Activated gamma-delta T cell treated with anti-CD3 and anti-CD28 coated beads, Interleukin-2, amount 50 U/mL, for 16 hours (primary cell): ENCODE measurements at regions not wholly inside any gene's neighbourhood (a gene's known extent, or its start where the extent isn't known, plus 50 kb on each side); places are given as distances from the start of the nearest gene placed in this dataset.
"Not testable (repeated sequence)": the region's sequence is repeated elsewhere in the genome, so short reads cannot be mapped to it uniquely, and the experiment has no call there.

Experiments
- DNase-seq: peaks from one replicate; pipeline ENCODE4 v3.0.0-alpha.2; 2020; ENCODE audit warnings: low read depth

- no peak for DNase-seq
Observed at GRCh38 chr12:131391399-131391798, 319.5 kb upstream of the SFSWAP start.

GRCh38 chr12:131394752-131395151 is 316.1 kb upstream of the SFSWAP start:
- not testable (repeated sequence) for DNase-seq

DNA sequence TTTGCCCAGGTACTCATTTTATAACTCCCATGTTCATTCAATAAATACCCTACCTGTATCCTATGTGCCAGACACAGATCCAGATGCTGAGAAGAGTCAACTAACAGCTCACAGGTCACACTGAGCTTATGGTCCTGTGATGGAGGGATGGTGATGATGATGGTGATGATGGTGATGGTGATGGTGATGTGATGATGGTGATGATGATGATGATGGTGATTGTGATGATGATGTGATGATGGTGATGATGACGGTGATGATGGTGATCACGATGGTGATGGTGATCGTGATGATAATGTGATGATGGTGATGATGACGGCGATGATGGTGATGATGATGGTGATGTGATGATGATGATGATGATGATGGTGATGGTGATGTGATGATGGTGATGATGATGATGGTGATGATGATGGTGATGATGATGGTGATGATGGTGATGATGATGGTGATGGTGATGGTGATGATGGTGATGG is 315.6 kb upstream of the SFSWAP start:
- not testable (repeated sequence) for DNase-seq

DNA sequence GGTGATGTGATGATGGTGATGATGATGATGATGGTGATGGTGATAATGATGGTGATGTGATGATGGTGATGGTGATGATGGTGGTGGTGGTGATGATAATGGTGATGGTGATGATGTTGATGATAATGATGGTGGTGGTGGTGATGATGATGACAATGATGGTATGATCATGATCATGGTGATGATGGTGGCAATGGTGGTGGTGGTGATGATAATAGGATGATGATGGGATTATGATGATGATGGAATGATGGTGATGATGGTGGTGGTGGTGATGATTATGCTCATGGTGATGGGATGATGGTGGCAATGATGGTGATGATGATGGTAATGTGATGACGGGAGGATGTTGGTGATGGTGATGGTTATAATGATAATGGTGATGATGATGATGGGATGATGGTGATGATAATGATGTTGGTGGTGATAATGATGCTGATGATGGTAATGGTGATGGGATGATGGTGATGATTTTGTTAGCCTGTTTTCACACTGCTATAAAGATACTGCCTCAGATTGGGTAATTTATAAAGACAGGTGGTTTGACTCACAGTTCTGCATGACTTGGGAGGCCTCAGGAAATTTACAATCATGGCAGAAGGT is 314.8 kb upstream of the SFSWAP start:
- DNase-seq = no peak

- DNase-seq = no peak
Observed at GRCh38 chr12:131397493-131398181, 313.3 kb upstream of the SFSWAP start.

DNA sequence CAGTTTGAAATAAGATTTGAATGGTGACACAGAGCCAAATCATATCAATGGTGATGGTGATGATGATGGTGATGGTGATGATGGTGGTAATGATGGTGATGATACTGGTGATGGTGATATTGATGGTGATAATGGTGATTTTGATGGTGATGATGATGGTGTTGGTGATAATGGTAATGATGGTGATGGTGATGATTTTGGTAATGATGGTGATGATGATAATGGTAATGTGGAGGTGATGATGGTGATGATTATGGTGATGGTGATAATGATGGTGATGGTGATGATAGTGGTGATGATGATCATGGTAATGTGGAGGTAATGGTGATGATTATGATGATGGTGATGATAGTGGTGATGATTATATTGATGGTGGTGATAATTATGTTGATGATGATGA is 311.9 kb upstream of the SFSWAP start:
- no peak for DNase-seq

DNA sequence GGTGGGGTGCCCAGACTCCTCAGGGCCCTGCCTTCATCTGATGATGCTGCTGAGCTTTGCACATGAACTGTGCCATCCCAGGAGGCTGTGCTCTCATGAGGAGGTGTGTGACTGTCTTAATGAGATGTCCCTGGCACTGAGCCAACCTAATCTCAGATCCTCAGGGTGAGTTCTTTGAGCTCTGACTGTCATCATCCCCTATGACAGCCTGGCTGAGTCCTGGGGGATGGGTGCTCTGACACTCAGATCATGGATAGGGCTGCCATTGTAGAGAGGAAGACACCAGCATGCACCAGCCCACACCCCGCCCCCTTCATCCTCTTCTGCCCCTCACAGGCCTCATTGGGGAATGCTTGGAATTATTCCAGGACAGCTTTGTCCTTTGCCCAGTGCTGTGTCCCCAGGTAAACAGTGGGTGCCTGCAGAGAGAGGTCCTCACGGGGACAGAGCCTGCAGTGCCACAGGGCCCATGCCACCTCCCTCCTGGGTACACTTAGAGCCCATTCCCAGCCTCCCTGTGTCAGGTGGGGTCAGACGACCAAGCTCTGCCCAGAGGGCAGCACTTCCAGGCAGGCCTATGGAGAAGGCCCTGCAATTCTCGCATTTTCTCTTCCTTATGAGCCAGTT is 310.1 kb upstream of the SFSWAP start:
- DNase-seq = not testable (repeated sequence)

- DNase-seq = not testable (repeated sequence)
Observed at GRCh38 chr12:131401907-131402633, 308.8 kb upstream of the SFSWAP start.

DNA sequence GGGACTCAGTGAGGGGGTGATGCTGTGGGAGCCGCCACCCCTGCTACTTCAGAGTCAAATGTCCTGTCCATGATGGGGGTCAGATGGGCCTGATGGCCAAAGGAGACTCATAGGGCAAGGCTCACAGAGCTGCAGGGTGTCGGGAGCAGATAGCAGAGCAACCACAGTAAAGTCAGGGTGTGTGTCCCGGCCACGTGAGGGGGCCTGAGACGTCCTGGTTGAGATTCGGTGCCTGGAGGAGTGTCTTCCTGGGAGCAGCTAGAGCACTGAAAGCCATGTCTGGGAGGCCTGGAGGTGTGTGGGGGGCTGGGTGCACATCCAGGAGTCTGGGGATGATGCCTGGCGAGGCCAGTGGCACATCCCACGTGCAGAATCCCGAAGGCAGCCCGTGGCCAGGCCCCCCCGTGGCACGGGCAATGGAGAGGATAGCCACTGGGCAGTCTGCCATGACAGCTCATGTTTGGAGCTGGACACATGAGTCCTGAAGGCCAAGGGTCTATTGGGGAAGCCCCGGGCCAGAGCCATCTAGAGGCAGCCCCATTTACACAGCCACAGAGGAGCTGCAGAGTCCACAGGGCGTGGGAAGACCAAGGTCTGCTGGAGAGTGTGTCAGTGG is 308.0 kb upstream of the SFSWAP start:
- no peak for DNase-seq

DNA sequence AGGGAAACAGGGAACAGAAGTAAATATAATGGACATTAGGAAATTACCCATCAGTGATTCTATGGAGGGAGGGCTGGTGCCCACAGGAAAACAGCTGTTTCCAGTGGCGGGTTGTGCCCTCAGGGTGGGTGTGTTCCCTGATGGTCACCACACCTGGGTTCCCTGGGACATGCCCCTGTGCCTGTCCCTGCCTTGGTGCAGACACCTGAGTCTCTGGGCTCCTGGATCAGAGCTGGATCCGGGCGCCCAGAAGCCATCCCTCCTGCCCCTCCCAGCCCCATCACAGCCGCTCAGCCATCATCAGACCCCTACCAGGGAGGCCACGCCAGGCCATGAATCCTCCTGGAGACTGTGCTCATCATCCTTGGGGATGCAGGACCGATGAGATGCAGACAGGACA is 307.2 kb upstream of the SFSWAP start:
- DNase-seq = no peak

GRCh38 chr12:131404705-131405104 is 306.2 kb upstream of the SFSWAP start:
- DNase-seq = no peak

DNA sequence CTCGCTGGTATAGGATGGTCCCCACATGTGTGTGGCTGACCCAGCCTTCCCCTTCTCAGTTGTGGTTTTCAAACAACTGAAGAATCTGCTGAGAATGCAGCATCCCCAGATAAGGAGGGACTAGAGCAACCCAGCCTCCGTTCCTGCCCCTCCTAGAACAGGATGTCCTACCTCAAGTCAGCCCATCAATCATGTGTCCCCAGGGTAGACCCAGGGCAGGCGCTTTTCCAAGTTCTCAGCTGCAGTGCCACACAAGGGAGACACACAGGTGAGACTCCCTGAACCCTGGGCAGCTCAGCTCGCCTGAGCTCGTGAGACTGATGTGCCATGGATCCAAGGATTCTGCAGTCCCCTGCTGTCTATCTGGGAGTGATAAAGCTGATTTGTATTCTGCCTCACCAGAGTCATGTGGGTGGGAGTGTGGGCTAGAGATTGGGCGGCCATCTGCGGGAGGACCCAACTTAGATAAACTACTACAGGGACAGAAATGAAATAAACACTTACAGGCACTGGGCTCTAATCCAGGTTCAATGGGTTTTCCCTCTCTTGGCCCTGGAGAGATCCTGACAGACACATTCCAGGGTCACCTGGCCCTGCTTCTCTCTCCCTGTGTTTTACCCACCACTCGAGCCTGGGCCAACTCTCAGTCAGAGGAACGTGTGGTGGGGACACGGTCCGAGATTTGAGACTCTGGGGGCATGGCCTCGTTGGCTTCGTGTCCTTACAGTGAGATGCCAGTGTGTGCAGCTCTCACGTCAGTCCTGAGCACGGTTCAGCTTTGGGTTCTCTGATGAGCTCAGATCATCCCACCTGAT is 303.5 kb upstream of the SFSWAP start:
- no peak for DNase-seq

DNA sequence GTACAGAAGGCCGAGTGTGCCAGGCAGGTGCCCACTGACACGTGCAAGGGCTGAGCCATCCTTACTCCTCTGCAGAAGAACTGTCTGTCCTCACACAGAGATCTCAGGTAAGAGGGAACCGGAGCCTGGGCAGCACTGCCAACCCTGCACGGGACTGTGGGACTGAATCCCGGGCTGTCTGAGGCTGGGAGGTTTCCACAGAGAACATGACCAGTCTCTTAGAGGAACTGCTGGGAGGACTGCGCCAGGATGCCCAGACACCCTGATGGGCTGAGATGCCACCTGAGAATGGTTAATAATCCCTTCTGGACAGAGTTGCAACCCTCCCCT is 302.9 kb upstream of the SFSWAP start:
- DNase-seq = no peak

DNA sequence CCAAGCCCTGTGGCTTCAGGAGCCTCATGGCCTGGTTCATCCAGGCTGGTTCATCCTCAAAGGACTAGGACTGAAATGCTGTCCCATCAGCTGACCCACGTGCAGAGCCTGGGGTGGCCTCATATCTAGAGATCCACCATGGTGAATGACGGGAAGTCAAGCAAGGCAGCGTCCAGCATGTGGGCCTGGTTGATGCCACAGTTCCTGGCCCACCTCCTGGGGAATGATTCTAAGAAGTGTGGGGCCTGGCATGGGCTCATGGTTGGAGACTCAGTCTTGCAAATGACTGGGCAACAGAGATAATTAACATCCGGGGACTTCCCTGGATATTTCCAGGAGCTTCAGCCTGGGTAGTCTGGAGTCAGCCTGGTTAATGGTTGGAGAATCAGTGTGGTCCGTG is 302.4 kb upstream of the SFSWAP start:
- DNase-seq = no peak

DNA sequence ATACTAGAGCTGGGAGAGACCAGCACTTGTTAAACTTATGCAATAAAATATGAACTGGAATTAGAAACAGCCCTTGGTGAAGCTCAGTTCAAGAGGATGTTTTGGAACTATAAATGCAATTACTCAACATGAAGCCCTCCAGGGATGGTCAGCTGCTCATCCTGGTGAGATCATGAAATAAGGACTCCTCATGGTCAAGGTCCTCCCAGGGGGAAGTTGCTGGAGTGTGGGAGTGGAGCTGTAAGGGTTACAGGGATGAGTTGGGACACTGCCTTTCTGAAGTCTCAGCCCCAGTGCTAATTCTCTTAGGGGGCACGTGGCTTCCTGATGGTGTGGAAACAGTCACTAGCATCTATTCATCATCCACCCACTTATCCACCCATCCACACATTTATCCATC is 301.7 kb upstream of the SFSWAP start:
- no peak for DNase-seq

DNA sequence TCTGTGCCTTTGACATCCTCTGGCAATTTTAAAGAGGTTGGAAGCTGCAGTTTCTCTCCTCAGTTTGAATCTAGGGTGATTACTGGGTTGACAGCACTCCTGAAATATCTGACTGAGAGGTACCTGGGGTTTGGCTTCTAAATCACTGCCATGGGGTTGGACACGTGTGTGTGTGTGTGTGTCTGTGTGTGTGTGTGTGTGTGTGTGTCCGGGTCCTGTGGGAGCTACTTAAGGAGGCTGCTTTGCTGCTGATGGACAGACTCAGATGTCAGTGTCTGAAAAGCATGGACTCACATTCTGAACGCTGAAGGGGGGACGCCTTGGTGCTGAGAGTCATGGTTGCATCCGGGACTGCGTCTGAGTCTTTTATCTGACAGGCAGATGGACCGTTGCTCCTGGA is 299.1 kb upstream of the SFSWAP start:
- DNase-seq = not testable (repeated sequence)

- DNase-seq = no peak
Observed at GRCh38 chr12:131413006-131413405, 297.9 kb upstream of the SFSWAP start.

- DNase-seq = no peak
Observed at GRCh38 chr12:131413471-131413870, 297.4 kb upstream of the SFSWAP start.

DNA sequence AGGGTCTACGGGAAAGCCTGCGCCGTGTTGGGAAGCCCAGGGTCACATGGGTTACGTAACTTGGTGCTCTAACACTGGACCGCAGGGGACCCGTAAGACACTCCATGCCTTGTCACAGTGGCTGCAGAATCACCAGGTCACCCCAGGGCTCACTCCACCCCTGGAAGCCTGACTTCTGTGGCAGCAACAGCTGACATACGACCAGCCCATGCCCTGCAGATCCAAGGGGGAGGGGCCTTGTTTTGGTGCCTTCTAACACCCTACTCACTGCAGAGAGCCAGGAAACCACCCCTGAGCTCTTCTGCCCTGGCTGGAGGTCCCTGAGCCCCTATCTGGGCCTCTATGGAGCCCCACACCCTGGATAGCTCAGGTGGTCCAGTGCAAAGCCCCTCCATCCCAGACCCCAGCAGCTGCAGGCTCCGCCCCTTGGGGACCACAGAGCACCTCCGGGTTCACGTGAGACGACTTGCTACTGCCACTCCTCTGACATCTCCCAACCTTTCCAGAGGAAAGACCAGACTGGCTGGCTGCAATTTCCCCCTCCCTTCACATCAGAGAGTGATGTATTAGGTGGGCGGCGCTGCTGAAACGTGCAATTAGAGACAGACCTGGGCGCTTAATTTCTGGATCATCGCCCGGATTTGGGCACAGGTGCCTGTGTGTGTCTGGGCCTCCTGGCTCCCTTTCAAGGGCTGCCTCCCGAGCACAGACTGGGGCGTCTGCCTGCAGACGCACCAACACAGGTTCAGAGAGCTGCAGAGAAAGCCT is 296.6 kb upstream of the SFSWAP start:
- DNase-seq = not testable (repeated sequence)

GRCh38 chr12:131415781-131416180 is 295.1 kb upstream of the SFSWAP start:
- no peak for DNase-seq

GRCh38 chr12:131418121-131418520 is 292.8 kb upstream of the SFSWAP start:
- no peak for DNase-seq
